NCI-H446 (cell line): ENCODE measurements at regions not wholly inside any gene's neighbourhood (a gene's known extent, or its start where the extent isn't known, plus 50 kb on each side); places are given as distances from the start of the nearest gene placed in this dataset.

Experiments used
- DNase-seq, 2 experiments: peaks; one replicate each; lab custom pipeline; 2025; lab: John Stamatoyannopoulos, UW

- DNase-seq, result no peak
Observed at GRCh38 chr9:134276453-134277245, 49.6 kb upstream of the RXRA start.
